NCI-H187 treated with DMSO at 0.1 percent for 48 hours (cell line): ENCODE measurements at regions not wholly inside any gene's neighbourhood (a gene's known extent, or its start where the extent isn't known, plus 50 kb on each side); places are given as distances from the start of the nearest gene placed in this dataset.
A peak's percentile ranks its signal among the peaks of the same experiment; 100 is the strongest.

Experiments used
- DNase-seq: peaks from one replicate; lab custom pipeline; 2025; lab: John Stamatoyannopoulos, UW

DNA sequence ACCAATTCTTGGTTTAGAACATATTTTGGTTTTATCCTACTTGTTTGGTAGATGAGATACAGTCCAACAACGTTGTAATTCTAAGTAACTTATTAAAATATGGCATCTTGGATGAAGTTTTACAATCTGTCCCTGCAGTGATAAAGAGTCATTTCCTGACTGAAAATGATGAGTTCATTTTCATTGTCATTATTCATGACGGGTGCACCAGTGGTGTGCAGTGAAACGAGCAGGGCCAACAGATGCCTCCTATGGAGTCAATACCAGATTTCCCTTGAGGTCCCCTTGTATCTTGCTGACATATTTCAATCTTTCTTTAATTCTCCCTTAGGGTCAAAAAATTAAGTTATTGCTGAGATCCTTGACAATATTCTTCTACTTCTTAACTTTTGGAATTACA lies 438.5 kb downstream of the LRIG3 start:
- DNase-seq = no peak

DNA sequence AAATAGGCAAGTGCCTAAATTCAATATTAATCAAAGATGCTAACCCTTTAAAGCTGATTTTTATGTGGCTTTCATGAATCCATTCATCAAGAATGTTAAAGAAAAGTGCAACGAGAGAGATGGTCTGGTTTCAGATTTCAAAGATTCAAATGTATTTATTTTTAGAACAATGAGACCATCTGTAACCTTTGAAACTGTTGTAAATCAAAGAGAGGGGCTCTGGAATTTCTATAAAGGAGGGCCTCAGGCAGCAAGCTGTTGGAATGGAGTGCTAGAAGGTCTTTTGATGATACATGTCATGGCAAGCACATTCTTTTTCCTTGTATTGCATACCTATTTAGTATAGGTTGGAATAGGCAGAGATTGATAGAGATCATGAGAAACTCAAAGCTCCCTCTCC lies 433.0 kb downstream of the LRIG3 start:
- DNase-seq = no peak

DNA sequence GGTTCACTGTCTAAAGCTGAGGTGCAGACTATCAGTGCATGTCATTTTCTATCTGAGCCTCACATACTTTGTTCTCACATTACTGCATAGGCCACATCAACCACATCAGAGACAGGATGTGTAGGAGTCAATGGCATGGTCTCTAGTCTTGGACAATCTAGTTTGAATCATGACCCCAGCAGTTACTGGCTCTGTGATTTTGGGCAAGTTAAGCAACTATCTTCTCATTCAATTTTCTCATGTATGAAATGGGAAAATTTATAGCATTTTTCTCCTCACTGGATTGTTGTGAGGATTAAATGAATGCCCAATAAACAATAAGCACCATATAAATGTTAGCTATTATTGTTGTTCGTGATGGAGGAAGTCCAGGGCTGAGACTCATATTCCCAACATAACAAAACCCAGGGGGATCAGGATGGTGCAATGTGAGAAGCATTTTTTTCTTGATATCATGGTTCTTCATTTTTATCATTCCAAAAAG lies 432.6 kb downstream of the LRIG3 start:
- no peak for DNase-seq

DNA sequence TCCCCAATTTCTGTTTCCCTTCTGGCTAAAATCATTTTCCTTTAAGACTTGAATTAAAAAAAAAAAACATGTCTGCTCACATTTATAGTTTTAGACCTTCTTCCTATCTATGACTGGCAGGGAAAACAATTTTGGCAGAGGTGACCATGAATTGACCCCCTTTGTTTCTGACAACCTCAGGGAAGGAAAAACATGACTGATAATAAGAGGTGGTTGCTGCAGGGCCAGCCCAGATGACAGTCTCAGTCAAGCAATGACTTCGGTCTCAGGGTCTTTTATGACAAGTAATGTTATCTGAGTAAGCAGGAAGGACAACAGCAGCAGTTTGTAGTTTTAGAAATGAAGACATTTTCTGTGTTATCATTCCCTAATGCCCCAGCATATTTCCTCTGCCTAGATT lies 430.9 kb downstream of the LRIG3 start:
- no peak for DNase-seq

DNA sequence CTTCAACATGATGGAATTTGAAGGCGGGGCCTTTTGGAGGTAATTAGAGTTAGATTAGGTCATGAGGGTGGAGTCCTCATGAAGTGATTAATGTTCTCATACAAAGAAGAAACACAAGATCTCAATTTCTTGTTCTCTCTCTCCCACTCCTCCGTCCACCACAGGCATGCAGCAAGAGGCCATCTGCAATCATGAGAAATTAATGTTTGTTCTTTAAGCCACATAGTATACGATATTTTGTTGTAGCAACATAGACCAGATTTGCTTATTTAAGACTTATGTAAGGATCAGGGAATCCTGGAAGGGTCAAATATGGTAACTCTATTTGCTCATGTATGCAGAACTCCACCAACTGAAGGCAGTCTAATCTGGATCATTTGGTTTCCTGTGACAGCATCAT lies 429.0 kb downstream of the LRIG3 start:
- DNase-seq = no peak

DNA sequence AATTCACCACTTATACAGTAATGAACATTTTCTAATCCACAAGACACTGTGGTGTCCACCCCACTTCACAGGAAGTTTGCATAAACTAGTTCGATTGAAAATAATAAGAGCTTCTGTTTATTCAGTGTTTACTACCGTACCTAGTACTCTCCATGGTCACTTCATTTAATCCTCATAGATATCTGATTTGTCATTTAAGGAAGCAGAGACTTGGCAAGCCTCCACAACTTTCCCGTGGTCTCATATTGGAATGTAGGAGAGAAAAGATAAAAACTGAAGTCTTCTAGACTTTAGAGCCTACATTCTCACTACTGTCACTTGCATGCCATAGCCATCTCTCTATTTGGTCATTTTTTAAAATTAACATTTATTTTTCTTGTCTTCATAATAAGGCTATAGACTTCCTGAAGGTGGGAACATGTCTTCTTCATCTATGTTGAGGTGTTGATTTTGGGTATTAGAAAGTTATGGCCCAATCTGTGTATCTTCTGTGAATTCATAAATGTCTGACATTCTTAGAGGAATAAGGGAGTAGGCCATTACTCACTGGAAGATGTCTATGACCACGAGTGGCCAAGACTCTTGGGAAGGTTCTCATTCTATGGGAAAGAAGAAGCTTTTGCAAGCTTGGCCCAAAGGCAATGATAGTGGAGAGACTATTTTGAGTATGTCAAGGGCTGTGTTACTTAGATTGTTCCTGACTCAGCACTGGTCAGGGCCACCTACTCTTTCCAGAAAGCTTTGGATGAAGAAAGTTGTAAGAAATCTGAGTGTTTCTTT lies 423.7 kb downstream of the LRIG3 start:
- no peak for DNase-seq

DNA sequence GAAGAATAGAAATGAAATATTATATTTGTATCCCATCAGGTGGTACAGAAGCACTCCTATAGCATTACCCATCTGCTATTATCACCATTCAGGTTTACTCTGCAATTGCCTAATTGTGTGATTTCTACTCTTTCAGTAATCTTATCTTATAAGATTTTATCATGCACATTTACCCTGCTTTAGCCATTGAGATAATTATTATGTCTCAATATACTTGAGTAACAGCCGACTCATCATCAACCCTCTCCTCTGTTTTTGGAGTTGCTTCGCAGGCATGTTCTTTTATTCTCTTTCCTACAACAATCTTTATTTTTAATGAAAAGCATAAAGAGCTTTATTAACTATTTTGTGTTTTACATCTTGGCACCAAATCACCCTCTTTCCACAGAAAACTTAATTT lies 419.9 kb downstream of the LRIG3 start:
- DNase-seq = no peak

DNA sequence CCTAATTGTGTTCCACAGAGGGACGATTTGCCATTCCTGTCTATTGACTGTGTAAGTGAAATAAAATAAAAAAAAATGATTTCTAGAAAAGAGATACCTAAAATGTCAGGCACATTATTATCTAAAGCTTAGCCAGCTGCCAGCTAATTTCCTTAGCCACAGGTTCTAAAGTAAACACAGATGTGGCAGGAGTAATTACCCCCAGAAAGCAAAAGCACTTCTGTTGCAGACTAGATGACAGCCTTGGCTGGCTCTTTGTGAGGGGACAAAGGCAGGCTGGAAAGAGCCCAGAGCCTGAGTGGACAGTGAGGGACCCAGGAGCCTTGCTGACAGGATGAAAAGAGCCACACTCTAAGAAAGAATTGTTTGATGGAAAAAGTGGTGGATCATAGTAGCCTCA lies 418.1 kb downstream of the LRIG3 start:
- DNase-seq = peak; percentile 75

DNA sequence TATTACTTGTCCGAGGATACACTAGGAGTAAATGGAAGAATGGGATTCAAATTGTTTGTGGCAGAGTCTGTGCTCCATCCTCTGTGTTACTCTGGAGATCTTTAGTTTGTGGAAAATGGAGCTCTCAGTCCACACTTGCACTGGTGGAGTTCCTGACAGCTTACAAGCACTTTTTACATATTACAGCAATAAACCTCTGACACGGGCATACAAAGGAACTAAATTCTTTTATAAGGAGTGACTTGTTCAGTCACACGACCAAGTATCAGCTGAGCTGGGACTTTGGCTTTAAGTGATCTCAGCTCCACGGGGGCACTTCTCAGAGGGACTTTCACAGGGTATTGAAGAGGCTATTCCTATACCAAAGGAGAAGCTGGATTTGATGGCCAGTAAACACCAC lies 417.5 kb downstream of the LRIG3 start:
- DNase-seq = no peak

DNA sequence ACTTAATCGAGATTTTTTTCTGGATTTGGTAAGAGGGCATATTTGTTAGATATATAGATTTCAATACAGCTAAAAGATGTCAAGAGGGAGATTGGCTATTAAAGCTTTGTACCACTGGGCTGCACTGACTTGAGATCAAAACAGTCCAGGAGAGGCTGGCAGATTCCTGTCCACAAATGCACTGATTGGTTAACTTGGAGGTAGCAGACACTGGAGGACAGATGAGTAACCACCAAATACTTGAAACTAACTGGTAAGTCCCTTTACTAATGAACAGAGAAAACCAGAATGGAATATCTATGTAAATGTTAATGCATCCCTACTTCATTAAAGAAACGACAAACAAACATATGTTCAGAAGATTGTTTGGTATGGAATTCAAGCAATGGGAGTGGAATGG lies 416.6 kb downstream of the LRIG3 start:
- no peak for DNase-seq

DNA sequence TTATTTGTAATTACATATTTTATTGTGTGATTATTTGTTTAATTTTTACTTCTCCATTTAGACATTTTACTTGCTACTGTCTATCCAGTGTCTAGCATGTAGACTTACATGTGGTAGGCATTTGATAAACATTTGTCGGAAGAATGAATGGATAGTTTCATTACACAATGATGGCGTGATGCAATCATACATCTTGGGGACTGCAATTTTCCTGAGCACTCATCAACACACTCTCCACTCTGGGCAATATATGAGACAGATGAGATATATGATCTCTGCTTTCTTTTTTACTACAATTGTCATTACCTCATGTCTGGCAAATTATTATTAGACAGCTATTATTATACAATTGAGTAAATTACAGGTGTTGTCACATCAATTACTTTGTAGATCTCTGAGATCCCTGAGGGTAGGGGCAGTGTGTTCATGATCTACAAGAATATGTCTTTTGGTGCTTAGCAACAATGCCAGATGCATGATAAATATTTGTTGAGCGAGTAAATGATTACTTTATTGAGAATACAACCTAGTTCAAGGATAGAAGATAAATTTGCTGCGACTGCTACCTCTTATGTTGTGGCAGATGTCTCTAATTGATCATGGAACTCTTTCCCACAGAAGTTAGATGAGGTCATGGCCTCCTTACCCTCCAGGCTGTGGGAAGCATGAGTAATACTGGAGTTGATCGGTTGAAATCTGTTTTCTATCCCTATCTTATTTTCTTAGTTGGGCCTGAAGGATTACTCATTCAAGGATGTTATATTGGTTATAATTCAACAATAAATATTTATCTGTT lies 416.0 kb downstream of the LRIG3 start:
- DNase-seq = no peak

DNA sequence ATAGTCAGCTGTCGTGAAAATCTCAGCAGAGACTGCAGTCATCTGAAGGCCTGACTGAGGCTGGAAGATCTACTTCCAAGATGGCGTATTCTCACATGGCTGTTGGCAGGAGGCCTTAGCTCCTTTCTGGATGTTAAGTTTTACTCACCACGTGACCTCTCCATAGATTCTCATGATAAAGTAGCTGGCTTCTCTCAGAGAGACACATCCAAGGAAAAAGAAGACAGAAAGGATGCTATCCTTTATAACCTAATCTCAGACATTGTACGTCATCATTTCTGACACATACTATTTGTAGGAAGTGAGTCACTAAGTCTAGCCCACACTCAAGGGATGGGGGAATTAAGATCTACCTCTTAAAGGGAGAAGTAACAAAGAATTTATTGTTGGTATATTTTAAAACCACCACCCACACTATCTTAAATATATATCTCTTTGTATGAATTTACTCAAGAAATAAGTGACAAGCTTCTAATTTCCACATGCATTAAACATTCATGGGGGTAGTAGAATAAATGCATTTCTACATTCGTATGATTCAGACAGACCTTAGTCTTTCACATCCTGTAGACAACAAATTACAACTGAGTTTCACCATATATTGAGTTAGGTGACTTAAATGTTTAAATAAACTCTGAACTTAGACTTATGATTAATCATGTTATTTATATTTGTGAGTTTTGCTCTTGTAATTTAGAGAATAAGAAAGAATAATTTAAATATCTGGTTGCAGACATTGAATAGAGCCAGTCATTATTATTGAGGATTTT lies 411.0 kb downstream of the LRIG3 start:
- DNase-seq = no peak

DNA sequence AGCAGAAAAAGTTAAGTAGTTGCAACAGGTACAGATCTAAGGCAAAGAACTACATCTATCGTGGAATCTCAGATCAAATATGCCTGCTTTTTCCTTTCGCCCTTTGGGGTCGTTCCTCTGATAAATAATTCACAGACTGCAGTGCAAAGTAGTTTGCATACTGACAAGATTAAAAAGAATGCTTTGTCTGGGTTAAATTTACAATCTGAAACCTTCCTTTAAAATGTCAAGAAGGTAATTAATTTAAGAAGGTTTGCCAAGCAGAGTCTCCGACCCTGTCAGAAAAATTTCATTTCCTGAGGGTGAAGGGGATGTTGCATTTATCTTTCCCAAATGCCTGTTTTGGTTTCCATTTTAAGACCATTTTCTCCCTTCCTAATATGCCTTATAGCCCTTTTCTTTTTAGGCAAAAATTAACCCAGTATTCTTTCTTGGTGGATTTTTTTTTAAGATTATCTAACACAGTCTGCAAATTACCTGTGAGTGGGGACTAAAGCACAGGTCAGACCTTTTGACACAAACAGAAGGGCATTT lies 406.9 kb downstream of the LRIG3 start:
- no peak for DNase-seq

DNA sequence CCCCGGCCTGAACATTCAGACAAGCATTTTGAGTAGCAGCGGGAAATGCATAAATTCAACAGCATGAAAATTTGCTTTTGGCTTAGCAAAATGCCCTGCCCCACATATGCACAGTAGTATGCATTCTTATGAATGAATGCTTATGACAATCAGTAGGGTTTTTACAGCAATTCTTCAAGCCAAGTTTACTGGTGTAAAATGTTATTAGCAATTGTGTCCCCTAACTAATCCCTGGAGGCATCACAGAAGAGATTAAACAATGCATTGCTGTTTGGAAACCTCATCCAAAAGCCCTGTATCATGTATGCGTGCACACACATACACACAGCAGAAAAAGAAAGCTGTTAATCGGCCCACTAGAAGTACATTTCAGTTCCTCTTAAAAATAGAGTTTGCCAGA lies 406.5 kb downstream of the LRIG3 start:
- DNase-seq = no peak

DNA sequence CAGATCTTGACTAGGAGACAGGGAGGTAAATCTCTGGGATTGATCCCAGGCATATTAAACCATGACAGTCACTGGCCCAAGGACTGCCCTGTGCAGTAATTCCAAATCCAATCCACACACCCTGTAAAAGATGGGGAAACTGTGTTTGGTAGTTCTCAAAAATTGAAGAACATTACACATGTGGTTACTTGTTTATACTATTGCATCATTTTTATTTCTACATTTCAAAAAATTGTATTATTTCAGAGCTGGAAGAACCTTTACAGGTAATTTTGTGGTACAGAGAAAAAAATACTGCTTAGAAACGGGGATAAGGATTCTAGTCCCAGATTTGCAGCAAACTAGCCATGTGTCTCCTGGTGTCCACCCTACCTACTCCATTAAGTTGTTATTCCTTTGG lies 400.5 kb downstream of the LRIG3 start:
- DNase-seq = no peak

DNA sequence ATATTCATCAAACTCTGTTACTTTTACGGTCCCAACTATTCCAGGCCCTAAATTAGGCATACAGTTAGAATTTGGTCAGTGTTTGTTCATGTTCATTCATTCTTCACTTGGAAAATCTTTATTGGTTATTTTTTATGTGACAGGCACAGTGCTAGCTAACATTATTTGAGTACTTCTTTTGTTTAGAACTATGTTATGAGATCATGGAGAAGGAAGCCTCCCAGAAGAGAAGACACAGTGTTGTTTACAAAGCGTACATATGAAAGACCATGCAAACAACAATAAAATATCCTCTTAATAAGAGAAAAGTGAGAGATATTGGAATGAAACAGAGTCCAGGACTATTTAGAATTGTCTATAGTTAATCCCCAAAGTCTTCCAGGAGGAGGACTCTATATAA lies 399.2 kb downstream of the LRIG3 start:
- no peak for DNase-seq

DNA sequence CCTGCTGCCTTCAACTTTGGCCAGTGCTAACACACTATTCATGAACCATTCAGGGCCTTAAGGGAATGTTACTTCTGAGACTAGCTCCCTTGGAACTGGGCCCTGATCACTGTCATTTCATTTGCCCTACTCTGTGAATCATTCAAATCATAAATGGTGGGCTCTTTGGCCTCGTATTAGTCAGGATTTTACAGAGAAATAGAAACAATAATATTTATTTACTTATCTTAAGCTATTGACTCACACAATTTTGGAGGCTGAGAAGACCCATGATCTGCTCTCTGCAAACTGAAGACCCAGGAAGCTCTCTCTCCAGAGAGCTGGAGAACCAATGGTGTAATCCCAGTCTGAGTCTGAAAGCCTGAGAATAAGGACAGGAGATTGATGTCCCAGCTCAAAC lies 398.5 kb downstream of the LRIG3 start:
- no peak for DNase-seq

DNA sequence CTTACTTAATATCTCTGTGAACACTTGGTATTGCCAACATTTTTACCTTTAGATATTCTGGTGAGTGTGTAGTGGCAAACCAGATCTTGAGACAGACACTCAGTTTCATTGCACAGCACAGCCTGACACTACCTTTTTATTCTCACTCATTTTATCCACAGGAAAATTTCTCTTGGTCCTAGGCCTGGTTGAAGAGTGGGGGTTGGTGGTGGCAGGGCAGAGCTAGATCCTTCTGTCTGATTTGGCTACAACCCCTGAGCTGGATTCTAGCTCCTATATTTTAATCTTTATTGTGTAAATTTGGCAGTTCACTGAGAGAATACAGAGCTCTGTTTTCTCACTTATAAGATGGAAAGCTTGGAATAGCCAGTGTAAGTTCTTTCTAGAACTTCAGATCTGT lies 396.9 kb downstream of the LRIG3 start:
- no peak for DNase-seq

DNA sequence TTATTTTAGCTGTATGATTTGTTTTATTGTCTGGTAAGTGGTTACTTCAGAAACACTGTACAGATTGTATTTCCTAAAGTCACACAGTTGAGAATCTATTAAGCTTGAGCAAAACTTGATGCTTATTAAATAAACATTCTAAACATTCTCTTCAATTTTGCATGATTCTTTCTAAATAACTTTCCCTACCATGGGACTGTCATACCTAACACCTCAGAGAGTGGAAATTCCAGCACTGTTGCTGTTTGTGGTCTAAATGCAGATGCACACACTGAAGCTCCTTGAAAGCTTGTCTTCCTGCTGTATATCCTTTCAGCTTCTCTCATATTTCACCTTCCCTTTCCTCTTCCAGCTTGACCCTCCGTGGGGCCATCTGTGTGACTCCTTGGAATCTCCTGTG lies 392.0 kb downstream of the LRIG3 start:
- DNase-seq = no peak

DNA sequence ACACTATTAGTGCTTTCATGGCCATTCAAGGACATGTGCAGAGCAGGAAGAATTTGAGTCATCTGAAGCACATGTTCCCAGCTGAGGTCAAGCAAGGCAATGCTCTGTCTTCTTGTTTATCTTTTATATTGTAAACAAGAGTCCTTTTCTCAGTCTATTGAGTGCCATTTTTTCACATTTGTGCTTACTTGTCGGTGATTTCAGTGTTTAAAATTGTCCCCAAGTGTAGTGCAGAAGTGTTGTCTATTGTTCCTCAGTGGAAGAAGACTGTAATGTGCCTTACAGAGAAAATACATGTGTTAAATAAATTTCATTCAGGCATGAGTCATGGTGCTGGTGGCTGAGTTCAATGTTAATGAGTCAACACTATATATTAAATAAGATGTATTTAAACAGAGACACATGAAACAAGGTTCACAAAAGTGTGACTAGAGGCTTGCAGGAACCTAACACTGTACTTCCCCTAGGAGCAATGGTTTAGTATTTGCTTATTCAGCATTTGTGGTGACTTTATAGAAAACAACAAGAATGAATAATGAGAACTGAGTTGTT lies 391.1 kb downstream of the LRIG3 start:
- DNase-seq = no peak

DNA sequence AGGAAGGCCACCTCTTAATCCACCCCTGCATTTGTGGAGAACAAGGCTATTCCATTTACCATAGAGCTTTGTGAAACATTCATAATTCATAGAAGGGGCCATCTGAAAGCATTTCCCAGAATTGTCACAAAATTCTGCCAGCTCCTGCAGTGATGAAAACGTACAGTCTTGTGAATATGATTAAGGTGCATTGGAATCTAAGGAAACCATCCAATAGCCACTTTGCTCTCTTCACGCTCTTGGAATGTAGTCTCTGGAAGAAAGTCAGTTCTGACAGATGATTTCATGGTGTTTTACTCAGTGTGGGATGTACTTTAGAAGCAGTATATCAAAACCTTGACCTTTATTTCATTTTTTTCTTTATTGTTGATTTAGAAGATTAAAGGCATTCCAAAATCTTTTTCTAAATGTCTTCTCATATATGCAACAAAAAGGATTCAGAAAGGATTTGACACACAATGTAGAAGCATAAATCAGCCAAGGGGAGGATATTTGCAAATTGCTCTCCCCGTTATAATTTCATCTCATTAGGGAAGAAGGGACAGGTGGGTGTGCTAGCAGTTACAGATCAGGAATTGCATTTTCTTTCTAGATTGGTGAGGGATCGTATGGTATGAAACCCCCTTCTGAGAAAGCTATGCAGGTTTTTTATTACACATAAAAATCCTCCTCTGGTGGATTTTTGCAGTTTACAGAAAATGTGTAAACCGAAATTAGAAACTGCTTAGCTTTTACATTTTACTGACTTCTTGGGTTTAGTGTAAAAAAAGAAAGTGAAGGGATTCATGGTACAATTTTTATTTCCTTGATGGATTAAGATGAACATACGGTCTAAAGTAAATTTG lies 390.2 kb downstream of the LRIG3 start:
- no peak for DNase-seq
